Testis (tissue), 2 donors: ENCODE measurements at regions not wholly inside any gene's neighbourhood (a gene's known extent, or its start where the extent isn't known, plus 50 kb on each side); places are given as distances from the start of the nearest gene placed in this dataset.
"Not testable (repeated sequence)": the region's sequence is repeated elsewhere in the genome, so short reads cannot be mapped to it uniquely, and the experiment has no call there.

ENCODE experiments used
- DNase-seq: peaks from one replicate; pipeline ENCODE4 v3.0.0-alpha.2; 2019
- H3K27ac ChIP-seq, 2 donors: fragments of 200-600 bp; sonication (generic); one replicate each; pipeline ENCODE4 v1.5.1; 2019
- H3K27me3 ChIP-seq: fragments of 200-600 bp; sonication (generic); one replicate; pipeline ENCODE4 v1.5.1; 2019
- H3K36me3 ChIP-seq: fragments of 200-600 bp; sonication (generic); one replicate; pipeline ENCODE4 v1.5.1; 2017; ENCODE audit warnings: low read depth; ENCODE audit errors: missing control alignments
- H3K4me1 ChIP-seq: fragments of 200-600 bp; sonication (generic); one replicate; pipeline ENCODE4 v1.5.1; 2019
- H3K4me3 ChIP-seq, 2 donors: fragments of 200-600 bp; sonication (generic); one replicate each; pipeline ENCODE4 v1.5.1; 2017 to 2019
- H3K9me3 ChIP-seq: fragments of 200-600 bp; sonication (generic); one replicate; pipeline ENCODE4 v1.5.1; 2017
- CTCF ChIP-seq, 3 experiments: fragments of 450-650 bp in 2 of 3; fragments of 200-600 bp in 1 of 3; sonication (generic) in 1 of 3; IDR thresholded peaks; one replicate each; pipeline ENCODE4 v1.5.1; 2016 to 2019; ENCODE audit warnings: antibody characterized with exemption in 3 of 3, mild to moderate bottlenecking in 2 of 3, moderate library complexity in 1 of 3
- POLR2A ChIP-seq: fragments of 450-650 bp; IDR thresholded peaks from one replicate; pipeline ENCODE4 v1.6.1; 2017; ENCODE audit warnings: antibody characterized with exemption, mild to moderate bottlenecking, moderate library complexity
- WGBS, 2 donors: methylation state at CpG; one replicate each; pipeline ENCODE4 v1.1.5; 2018; 5-methylcytosine and 5-hydroxymethylcytosine counted together
- intact Hi-C: fragments of 100-400 bp; cut with DNase I; formaldehyde crosslinking; loops from one replicate; pipeline ENCODE4 v1.15.1; 2023; ENCODE audit warnings: low total_unique reads

DNA sequence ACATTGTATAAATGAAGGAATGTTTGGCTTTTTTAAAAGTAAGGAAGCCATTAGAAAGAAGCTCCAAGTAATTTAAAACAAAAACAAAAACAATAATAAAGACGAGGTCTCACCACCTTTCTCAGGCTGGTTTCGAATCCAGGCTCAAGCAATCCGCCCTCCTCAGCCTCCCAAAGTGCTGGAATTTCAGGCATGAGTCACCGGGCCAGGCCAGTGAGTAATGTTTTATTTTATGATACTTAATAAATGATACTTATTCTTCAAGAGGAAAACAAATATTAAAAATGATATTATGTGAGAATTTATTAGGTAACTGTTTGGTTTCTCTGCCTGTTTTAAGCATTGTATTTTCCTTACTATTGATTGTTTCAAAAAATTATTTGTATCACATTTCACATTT lies 201.4 kb upstream of the BRINP3 start:
- H3K9me3 ChIP-seq, result no peaks in the 10 kb centered on the region
- no peak overlapping the region for H3K4me3 ChIP-seq
- no peaks in the 10 kb centered on the region for H3K27me3 ChIP-seq
- intact Hi-C loops, result no loop called here
- H3K27ac ChIP-seq, result no peak overlapping the region
- TF ChIP-seq CTCF (IDR thresholded peaks at IDR 0.05) (no peak), POLR2A (no peak)
- no peaks in the 10 kb centered on the region for H3K4me1 ChIP-seq
- no peak for DNase-seq
- WGBS, 2 donors, result 85 to 94% methylated on average over 4 of the region's 4 CpGs
- no peaks in the 10 kb centered on the region for H3K36me3 ChIP-seq

DNA sequence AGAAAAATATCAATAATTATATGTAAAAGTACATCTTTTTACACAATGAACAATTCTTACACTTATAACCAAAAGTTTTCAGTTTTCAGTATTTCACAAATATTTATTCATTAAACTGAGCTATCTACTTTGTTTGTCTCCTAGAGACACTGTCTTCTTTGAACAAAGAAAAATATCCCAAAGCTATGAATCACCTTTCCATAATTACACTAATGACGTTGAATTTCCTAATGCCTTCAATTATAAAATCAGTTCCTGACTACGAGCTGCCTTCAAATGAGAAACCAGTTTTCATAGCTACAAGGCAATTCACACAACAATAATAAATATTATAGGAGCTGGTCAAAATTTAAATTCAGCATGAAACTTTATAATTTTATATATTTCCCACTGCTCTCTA lies 201.8 kb upstream of the BRINP3 start:
- Histone ChIP-seq H3K4me3 (no peak overlapping the region), H3K4me1 (no peaks in the 10 kb centered on the region), H3K36me3 (no peaks in the 10 kb centered on the region), H3K27me3 (no peaks in the 10 kb centered on the region), H3K9me3 (no peaks in the 10 kb centered on the region), H3K27ac (no peak overlapping the region)
- DNase-seq, result no peak
- TF ChIP-seq CTCF (IDR thresholded peaks at IDR 0.05) (no peak), POLR2A (no peak)
- intact Hi-C loops, result no loop called here
- WGBS, 2 donors, result 61 to 78% methylated on average over 2 of the region's 2 CpGs

DNA sequence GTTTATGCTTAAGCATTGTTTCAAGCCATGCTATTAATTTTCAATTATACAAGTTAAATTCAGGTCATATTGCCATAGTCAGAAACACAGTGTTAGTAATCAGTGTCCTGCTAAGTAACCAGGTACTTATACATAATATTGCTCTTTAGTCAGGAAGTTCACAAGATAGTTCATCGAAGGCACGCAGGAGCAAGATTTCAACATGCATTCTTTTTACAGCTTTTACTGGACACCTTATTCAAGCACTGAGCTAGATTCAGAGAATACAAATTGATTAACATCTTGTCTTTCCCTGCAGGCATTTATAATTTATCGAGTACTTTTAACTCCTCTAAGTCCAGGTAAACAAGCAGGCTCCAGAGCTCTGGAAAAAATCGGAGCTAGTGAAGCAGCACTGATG lies 202.3 kb upstream of the BRINP3 start:
- Histone ChIP-seq H3K27me3 (no peaks in the 10 kb centered on the region), H3K36me3 (no peaks in the 10 kb centered on the region), H3K4me3 (no peak overlapping the region), H3K27ac (no peak overlapping the region), H3K9me3 (no peaks in the 10 kb centered on the region), H3K4me1 (no peaks in the 10 kb centered on the region)
- DNase-seq, result no peak
- WGBS, 2 donors, result 74 to 81% methylated on average over 4 of the region's 4 CpGs
- no peak for TF ChIP-seq CTCF (IDR thresholded peaks at IDR 0.05)
- TF ChIP-seq POLR2A, result no peak
- intact Hi-C loops, result no loop called here

- intact Hi-C loops, result no loop called here
- Histone ChIP-seq H3K4me3 (no peak overlapping the region), H3K36me3 (no peaks in the 10 kb centered on the region), H3K27ac (no peak overlapping the region), H3K4me1 (no peaks in the 10 kb centered on the region), H3K9me3 (no peaks in the 10 kb centered on the region), H3K27me3 (no peaks in the 10 kb centered on the region)
- no peak for TF ChIP-seq CTCF (IDR thresholded peaks at IDR 0.05)
- 71 to 80% methylated on average over 4 of the region's 4 CpGs for WGBS, 2 donors
- no peak for DNase-seq
Measured at GRCh38 chr1:190685676-190686075, 208.0 kb upstream of the BRINP3 start.

GRCh38 chr1:190688096-190688495 lies 210.4 kb upstream of the BRINP3 start:
- no peak for DNase-seq
- 52 to 60% methylated on average over 1 of the region's 1 CpG for WGBS, 2 donors

DNA sequence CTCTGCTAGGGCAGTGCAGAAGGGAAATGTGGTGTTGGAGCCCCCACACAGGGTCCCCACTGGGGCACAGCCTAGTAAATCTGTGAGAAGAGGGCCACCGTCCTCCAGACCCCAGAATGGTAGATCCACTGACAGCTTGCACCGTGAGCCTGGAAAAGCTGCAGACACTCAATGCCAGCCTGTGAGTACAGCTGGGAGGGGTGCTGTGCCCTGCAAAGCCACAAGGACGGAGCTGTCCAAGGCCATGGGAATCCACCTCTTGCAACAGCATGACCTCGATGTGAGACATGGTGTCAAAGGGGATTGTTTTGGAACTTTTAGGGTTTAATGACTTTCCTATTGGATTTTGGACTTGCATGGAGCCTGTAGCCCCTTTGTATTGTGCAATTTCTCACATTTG lies 220.8 kb upstream of the BRINP3 start:
- H3K27ac ChIP-seq, H3K27me3 ChIP-seq, H3K4me1 ChIP-seq, intact Hi-C loops, H3K4me3 ChIP-seq, H3K36me3 ChIP-seq, DNase-seq, H3K9me3 ChIP-seq: not testable (repeated sequence)
- 85 to 89% methylated on average over 4 of the region's 4 CpGs for WGBS, 2 donors

More at GRCh38 chr1:190688096-190688495, 210.4 kb upstream of the BRINP3 start:
- H3K9me3 ChIP-seq, result no peaks in the 10 kb centered on the region
- no peaks in the 10 kb centered on the region for H3K4me1 ChIP-seq
- no peak overlapping the region for H3K27ac ChIP-seq
- H3K27me3 ChIP-seq, result no peaks in the 10 kb centered on the region
- intact Hi-C loops, result no loop called here
- no peak overlapping the region for H3K4me3 ChIP-seq
- no peaks in the 10 kb centered on the region for H3K36me3 ChIP-seq
- TF ChIP-seq POLR2A (no peak), CTCF (IDR thresholded peaks at IDR 0.05) (no peak)
